HEK293 (cell line): ENCODE measurements at regions not wholly inside any gene's neighbourhood (a gene's known extent, or its start where the extent isn't known, plus 50 kb on each side); places are given as distances from the start of the nearest gene placed in this dataset.

Experiments used
- GLIS2 ChIP-seq: fragments of 450-650 bp; formaldehyde crosslinking; IDR thresholded peaks from 2 replicates; pipeline ENCODE4 v1.5.1; 2016; ENCODE audit warnings: missing biosample characterization, missing genetic modification characterization
- SP2 ChIP-seq: fragments of 450-650 bp; formaldehyde crosslinking; IDR thresholded peaks from 2 replicates; pipeline ENCODE4 v1.5.1; 2016; ENCODE audit warnings: missing biosample characterization, missing genetic modification characterization
- ZBTB8A ChIP-seq: fragments of 450-650 bp; formaldehyde crosslinking; IDR thresholded peaks from 2 replicates; pipeline ENCODE4 v1.5.1; 2016; ENCODE audit warnings: missing biosample characterization, missing genetic modification characterization
- ZFP37 ChIP-seq: fragments of 450-650 bp; formaldehyde crosslinking; IDR thresholded peaks from 2 replicates; pipeline ENCODE4 v1.5.1; 2016; ENCODE audit warnings: missing biosample characterization, missing genetic modification characterization
- ZNF558 ChIP-seq: fragments of 450-650 bp; formaldehyde crosslinking; IDR thresholded peaks from 2 replicates; pipeline ENCODE4 v1.5.1; 2016; ENCODE audit warnings: missing biosample characterization, missing genetic modification characterization
- ZNF596 ChIP-seq: fragments of 450-650 bp; IDR thresholded peaks from 2 replicates; pipeline ENCODE4 v1.5.0; 2018; ENCODE audit warnings: missing biosample characterization, mild to moderate bottlenecking, missing genetic modification characterization, moderate library complexity
- ZNF660 ChIP-seq: fragments of 450-650 bp; IDR thresholded peaks from 2 replicates; pipeline ENCODE4 v1.5.1; 2018; ENCODE audit warnings: missing biosample characterization, mild to moderate bottlenecking, missing genetic modification characterization
- ZNF777 ChIP-seq: fragments of 450-650 bp; formaldehyde crosslinking; IDR thresholded peaks from 2 replicates; pipeline ENCODE4 v1.5.1; 2017; ENCODE audit warnings: missing biosample characterization, missing genetic modification characterization, borderline replicate concordance
- ZNF830 ChIP-seq: fragments of 450-650 bp; IDR thresholded peaks from 2 replicates; pipeline ENCODE4 v1.5.0; 2018; ENCODE audit warnings: missing biosample characterization, missing genetic modification characterization, low read depth, mild to moderate bottlenecking, moderate library complexity
- TF ChIP-seq, protein P1 (sequence below): fragments of 450-650 bp; formaldehyde crosslinking; IDR thresholded peaks from 2 replicates; pipeline ENCODE4 v1.5.1; 2016; ENCODE audit warnings: missing biosample characterization, missing genetic modification characterization
- TF ChIP-seq, protein P2 (sequence below): fragments of 450-650 bp; IDR thresholded peaks from 2 replicates; pipeline ENCODE4 v1.5.1; 2018; ENCODE audit warnings: missing biosample characterization, mild to moderate bottlenecking, missing genetic modification characterization
- TF ChIP-seq, protein P3 (sequence below): fragments of 450-650 bp; formaldehyde crosslinking; IDR thresholded peaks from 2 replicates; pipeline ENCODE4 v1.5.1; 2016; ENCODE audit warnings: missing biosample characterization, missing genetic modification characterization
- TF ChIP-seq, protein P4 (sequence below): sonication (generic); formaldehyde crosslinking; IDR thresholded peaks from 2 replicates; pipeline ENCODE4 v1.8.1; 2022; ENCODE audit warnings: mild to moderate bottlenecking, moderate library complexity, missing genetic modification reagents

GRCh38 chr5:61995486-61995885, 310.5 kb upstream of the KIF2A start:
- TF ChIP-seq SP2 (tag by site-specific recombination) (no peak), ZNF660 (tag by site-specific recombination) (no peak), ZNF558 (tag by site-specific recombination) (no peak), ZFP37 (tag by site-specific recombination) (no peak), ZNF777 (tag by site-specific recombination) (no peak), ZBTB8A (tag by site-specific recombination) (no peak), ZNF830 (no peak), GLIS2 (tag by site-specific recombination) (no peak), ZNF596 (tag by site-specific recombination) (no peak)
- TF ChIP-seq, protein P1, sequence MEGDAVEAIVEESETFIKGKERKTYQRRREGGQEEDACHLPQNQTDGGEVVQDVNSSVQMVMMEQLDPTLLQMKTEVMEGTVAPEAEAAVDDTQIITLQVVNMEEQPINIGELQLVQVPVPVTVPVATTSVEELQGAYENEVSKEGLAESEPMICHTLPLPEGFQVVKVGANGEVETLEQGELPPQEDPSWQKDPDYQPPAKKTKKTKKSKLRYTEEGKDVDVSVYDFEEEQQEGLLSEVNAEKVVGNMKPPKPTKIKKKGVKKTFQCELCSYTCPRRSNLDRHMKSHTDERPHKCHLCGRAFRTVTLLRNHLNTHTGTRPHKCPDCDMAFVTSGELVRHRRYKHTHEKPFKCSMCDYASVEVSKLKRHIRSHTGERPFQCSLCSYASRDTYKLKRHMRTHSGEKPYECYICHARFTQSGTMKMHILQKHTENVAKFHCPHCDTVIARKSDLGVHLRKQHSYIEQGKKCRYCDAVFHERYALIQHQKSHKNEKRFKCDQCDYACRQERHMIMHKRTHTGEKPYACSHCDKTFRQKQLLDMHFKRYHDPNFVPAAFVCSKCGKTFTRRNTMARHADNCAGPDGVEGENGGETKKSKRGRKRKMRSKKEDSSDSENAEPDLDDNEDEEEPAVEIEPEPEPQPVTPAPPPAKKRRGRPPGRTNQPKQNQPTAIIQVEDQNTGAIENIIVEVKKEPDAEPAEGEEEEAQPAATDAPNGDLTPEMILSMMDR (tag by site-specific recombination): no peak
- TF ChIP-seq, protein P2, sequence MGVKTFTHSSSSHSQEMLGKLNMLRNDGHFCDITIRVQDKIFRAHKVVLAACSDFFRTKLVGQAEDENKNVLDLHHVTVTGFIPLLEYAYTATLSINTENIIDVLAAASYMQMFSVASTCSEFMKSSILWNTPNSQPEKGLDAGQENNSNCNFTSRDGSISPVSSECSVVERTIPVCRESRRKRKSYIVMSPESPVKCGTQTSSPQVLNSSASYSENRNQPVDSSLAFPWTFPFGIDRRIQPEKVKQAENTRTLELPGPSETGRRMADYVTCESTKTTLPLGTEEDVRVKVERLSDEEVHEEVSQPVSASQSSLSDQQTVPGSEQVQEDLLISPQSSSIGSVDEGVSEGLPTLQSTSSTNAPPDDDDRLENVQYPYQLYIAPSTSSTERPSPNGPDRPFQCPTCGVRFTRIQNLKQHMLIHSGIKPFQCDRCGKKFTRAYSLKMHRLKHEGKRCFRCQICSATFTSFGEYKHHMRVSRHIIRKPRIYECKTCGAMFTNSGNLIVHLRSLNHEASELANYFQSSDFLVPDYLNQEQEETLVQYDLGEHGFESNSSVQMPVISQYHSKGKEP (tag by site-specific recombination): no peak
- TF ChIP-seq, protein P3, sequence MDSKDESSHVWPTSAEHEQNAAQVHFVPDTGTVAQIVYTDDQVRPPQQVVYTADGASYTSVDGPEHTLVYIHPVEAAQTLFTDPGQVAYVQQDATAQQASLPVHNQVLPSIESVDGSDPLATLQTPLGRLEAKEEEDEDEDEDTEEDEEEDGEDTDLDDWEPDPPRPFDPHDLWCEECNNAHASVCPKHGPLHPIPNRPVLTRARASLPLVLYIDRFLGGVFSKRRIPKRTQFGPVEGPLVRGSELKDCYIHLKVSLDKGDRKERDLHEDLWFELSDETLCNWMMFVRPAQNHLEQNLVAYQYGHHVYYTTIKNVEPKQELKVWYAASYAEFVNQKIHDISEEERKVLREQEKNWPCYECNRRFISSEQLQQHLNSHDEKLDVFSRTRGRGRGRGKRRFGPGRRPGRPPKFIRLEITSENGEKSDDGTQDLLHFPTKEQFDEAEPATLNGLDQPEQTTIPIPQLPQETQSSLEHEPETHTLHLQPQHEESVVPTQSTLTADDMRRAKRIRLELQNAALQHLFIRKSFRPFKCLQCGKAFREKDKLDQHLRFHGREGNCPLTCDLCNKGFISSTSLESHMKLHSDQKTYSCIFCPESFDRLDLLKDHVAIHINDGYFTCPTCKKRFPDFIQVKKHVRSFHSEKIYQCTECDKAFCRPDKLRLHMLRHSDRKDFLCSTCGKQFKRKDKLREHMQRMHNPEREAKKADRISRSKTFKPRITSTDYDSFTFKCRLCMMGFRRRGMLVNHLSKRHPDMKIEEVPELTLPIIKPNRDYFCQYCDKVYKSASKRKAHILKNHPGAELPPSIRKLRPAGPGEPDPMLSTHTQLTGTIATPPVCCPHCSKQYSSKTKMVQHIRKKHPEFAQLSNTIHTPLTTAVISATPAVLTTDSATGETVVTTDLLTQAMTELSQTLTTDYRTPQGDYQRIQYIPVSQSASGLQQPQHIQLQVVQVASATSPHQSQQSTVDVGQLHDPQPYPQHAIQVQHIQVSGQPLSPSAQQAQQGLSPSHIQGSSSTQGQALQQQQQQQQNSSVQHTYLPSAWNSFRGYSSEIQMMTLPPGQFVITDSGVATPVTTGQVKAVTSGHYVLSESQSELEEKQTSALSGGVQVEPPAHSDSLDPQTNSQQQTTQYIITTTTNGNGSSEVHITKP (tag by site-specific recombination): no peak
- TF ChIP-seq, protein P4, sequence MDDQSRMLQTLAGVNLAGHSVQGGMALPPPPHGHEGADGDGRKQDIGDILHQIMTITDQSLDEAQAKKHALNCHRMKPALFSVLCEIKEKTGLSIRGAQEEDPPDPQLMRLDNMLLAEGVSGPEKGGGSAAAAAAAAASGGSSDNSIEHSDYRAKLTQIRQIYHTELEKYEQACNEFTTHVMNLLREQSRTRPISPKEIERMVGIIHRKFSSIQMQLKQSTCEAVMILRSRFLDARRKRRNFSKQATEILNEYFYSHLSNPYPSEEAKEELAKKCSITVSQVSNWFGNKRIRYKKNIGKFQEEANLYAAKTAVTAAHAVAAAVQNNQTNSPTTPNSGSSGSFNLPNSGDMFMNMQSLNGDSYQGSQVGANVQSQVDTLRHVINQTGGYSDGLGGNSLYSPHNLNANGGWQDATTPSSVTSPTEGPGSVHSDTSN (CRISPR knock-in tag): no peak
